ENCODE measurements at regions not wholly inside any gene's neighbourhood (a gene's known extent, or its start where the extent isn't known, plus 50 kb on each side); places are given as distances from the start of the nearest gene placed in this dataset.

GRCh38 chr9:119955276-119955675 is 586.0 kb upstream of the BRINP1 start:
- Mint-ChIP-seq H3K4me1 (peaks cover 3 to 9% of the 10 kb centered on the region in 2 experiments), H3K27ac (no peak overlapping the region), H3K36me3 (ENCODE audit: insufficient read depth in 1 of 3, low read depth in 3 of 3) (no peaks in the 10 kb centered on the region), H3K27me3 (ENCODE audit: low read depth) (0 out of 2 replicates have a peak, but pooled peaks cover 1% of the 10 kb centered on the region), H3K9me3 (no peaks in the 10 kb centered on the region), H3K4me3 (no peak overlapping the region)
- Histone ChIP-seq H3K18ac (ENCODE audit: insufficient read length, low read depth, low read length) (no peak overlapping the region), H3K4me1 (ENCODE audit: insufficient read depth, low read length) (no peaks in the 10 kb centered on the region), H2AK5ac (ENCODE audit: insufficient read length, low read length) (no peak overlapping the region), H3K23ac (ENCODE audit: insufficient read length, low read depth, low read length) (no peak overlapping the region), H4K91ac (ENCODE audit: insufficient read length, low read depth, low read length) (no peak overlapping the region), H2BK15ac (ENCODE audit: low read depth, low read length) (no peak overlapping the region), H2BK20ac (ENCODE audit: low read depth, low read length, poor library complexity, severe bottlenecking) (no peak overlapping the region), H3K4me2 (ENCODE audit: insufficient read depth, insufficient read length, low read length) (no peak overlapping the region), H3K23me2 (ENCODE audit: insufficient read length, low read depth, low read length, poor library complexity, severe bottlenecking) (no peaks in the 10 kb centered on the region), H4K5ac (ENCODE audit: insufficient read length, low read depth, low read length) (no peak overlapping the region), H3K27ac (ENCODE audit: insufficient read length, low read depth, low read length) (no peak overlapping the region), H3K56ac (ENCODE audit: insufficient read length, low read depth, low read length) (no peak overlapping the region), H2BK5ac (ENCODE audit: insufficient read length, low read length) (no peak overlapping the region), H2AFZ (ENCODE audit: low read length) (no peak overlapping the region), H3K9me3 (ENCODE audit: control insufficient read depth, low read depth, low read length) (no peaks in the 10 kb centered on the region), H3K27me3 (ENCODE audit: insufficient read depth, low read length) (no peaks in the 10 kb centered on the region), H2BK12ac (ENCODE audit: insufficient read length, low read depth, low read length) (no peak overlapping the region), H3K4ac (ENCODE audit: low read depth, low read length) (no peak overlapping the region), H3K79me1 (ENCODE audit: insufficient read depth, low read depth, low read length, poor library complexity, severe bottlenecking) (no peaks in the 10 kb centered on the region), H4K20me1 (ENCODE audit: control insufficient read depth, insufficient read depth, insufficient read length) (no peaks in the 10 kb centered on the region), H3K9ac (ENCODE audit: extremely low read depth, insufficient read length, low read length) (no peak overlapping the region), H4K8ac (replicated peaks; ENCODE audit: insufficient read length, low read depth, low read length) (no peak overlapping the region), H3K79me2 (ENCODE audit: insufficient read depth, low read length) (no peaks in the 10 kb centered on the region), H3K14ac (ENCODE audit: insufficient read depth, low read length) (no peak overlapping the region), H2BK120ac (ENCODE audit: low read depth, low read length, poor library complexity, severe bottlenecking) (no peak overlapping the region), H3T11ph (ENCODE audit: low read length) (no peak overlapping the region)
- TF ChIP-seq, protein P1, sequence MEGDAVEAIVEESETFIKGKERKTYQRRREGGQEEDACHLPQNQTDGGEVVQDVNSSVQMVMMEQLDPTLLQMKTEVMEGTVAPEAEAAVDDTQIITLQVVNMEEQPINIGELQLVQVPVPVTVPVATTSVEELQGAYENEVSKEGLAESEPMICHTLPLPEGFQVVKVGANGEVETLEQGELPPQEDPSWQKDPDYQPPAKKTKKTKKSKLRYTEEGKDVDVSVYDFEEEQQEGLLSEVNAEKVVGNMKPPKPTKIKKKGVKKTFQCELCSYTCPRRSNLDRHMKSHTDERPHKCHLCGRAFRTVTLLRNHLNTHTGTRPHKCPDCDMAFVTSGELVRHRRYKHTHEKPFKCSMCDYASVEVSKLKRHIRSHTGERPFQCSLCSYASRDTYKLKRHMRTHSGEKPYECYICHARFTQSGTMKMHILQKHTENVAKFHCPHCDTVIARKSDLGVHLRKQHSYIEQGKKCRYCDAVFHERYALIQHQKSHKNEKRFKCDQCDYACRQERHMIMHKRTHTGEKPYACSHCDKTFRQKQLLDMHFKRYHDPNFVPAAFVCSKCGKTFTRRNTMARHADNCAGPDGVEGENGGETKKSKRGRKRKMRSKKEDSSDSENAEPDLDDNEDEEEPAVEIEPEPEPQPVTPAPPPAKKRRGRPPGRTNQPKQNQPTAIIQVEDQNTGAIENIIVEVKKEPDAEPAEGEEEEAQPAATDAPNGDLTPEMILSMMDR (conservative IDR thresholded peaks at IDR 0.05), result no peak
- DNase-seq, result no peak
- no CpG with 5 or more reads among the region's 3 CpGs for WGBS (ENCODE audit: extremely low coverage, insufficient read length, low lambda C conversion rate)

Data from H9 (cell line).